ENCODE measurements at regions not wholly inside any gene's neighbourhood (a gene's known extent, or its start where the extent isn't known, plus 50 kb on each side); places are given as distances from the start of the nearest gene placed in this dataset.

GRCh38 chr11:10936626-10937384 lies 79.0 kb upstream of the ZBED5 start:
- TF ChIP-seq ZNF8 (CRISPR knock-in tag; IDR thresholded peaks at IDR 0.05) (no peak), CREB5 (CRISPR knock-in tag; IDR thresholded peaks at IDR 0.05; ENCODE audit: low read depth) (no peak), ZNF70 (CRISPR knock-in tag; IDR thresholded peaks at IDR 0.05) (no peak), SNAI2 (CRISPR knock-in tag; IDR thresholded peaks at IDR 0.05) (no peak), PPARA (CRISPR knock-in tag; IDR thresholded peaks at IDR 0.05; ENCODE audit: borderline replicate concordance) (no peak), PATZ1 (CRISPR knock-in tag; IDR thresholded peaks at IDR 0.05; ENCODE audit: borderline replicate concordance) (no peak), ARNTL (CRISPR knock-in tag; IDR thresholded peaks at IDR 0.05; ENCODE audit: borderline replicate concordance, low read depth) (no peak)

All from SK-N-SH treated with all-trans-retinoic acid at 6 μM for 48 hours (cell line).